Adrenal gland (tissue), 9 donors: ENCODE measurements at regions not wholly inside any gene's neighbourhood (a gene's known extent, or its start where the extent isn't known, plus 50 kb on each side); places are given as distances from the start of the nearest gene placed in this dataset.

Experiments used
- DNase-seq, 7 donors: peaks; one replicate each; pipeline ENCODE4 v3.0.0-alpha.2; 2019 to 2020
- H3K27ac ChIP-seq, 5 donors: fragments of 200-600 bp; sonication (generic) in 4 of 5; 1 replicate in 3 of 5; 2 replicates in 2 of 5; pipeline versions ENCODE4 v1.5.1 to v1.8.0; 2016 to 2020; ENCODE audit warnings: mild to moderate bottlenecking in 1 of 5
- H3K27me3 ChIP-seq: fragments of 200-600 bp; 2 replicates; pipeline ENCODE4 v1.8.0; 2021
- H3K36me3 ChIP-seq, 2 donors: fragments of 200-600 bp; replicated peaks in 1 of 2; 1 replicate in 1 of 2; 2 replicates in 1 of 2; pipeline versions ENCODE4 v1.5.1 to v1.8.0; 2018 to 2022
- H3K4me1 ChIP-seq, 2 donors: fragments of 200-600 bp; replicated peaks in 1 of 2; 1 replicate in 1 of 2; 2 replicates in 1 of 2; pipeline versions ENCODE4 v1.5.1 to v1.8.0; 2018 to 2021
- H3K4me3 ChIP-seq, 4 donors: fragments of 200-600 bp; sonication (generic) in 3 of 4; one replicate each; pipeline ENCODE4 v1.5.1; 2016 to 2018
- H3K9me3 ChIP-seq, 3 donors: fragments of 200-600 bp; sonication (generic) in 1 of 3; replicated peaks in 1 of 3; 1 replicate in 2 of 3; 2 replicates in 1 of 3; pipeline versions ENCODE4 v1.5.1 to v1.8.0; 2016 to 2021
- CTCF ChIP-seq, 6 experiments: fragments of 450-650 bp in 4 of 6; fragments of 200-600 bp in 2 of 6; sonication (generic) in 1 of 6; IDR thresholded peaks; 1 replicate in 5 of 6; 2 replicates in 1 of 6; pipeline versions ENCODE4 v1.5.1 to v1.8.0; 2016 to 2021; ENCODE audit warnings: antibody characterized with exemption in 6 of 6, mild to moderate bottlenecking in 2 of 6, moderate library complexity in 1 of 6
- POLR2A ChIP-seq, 2 donors: fragments of 450-650 bp; IDR thresholded peaks; one replicate each; pipeline ENCODE4 v1.6.1; 2017; ENCODE audit warnings: antibody characterized with exemption in 2 of 2, mild to moderate bottlenecking in 2 of 2, moderate library complexity in 1 of 2
- WGBS, 4 donors: extraction: QIAGEN DNeasy Blood & Tissue Kit in 2 of 4; methylation state at CpG; one replicate each; pipeline versions ENCODE4 v1.1.5 to v1.1.7; 2013 to 2017; 5-methylcytosine and 5-hydroxymethylcytosine counted together
- intact Hi-C, 2 donors: fragments of 100-400 bp; cut with DNase I; formaldehyde crosslinking; loops; one replicate each; pipeline versions ENCODE4 v1.14.1 to v1.15.0; 2022 to 2023
- donor health status: healthy with polysubstance abuse.
- donor health status: Bipolar disorder and iron deficiency.
- donor health status: DM: yes; HTN: yes; CAD: no.
- donor health status: DM: no; HTN: no; CAD: no.
- donor health status: DM: no; HTN: no; CAD: no.

- no peaks in the 10 kb centered on the region for H3K36me3 ChIP-seq
- no peak overlapping the region for H3K4me3 ChIP-seq
- no peaks in the 10 kb centered on the region for H3K4me1 ChIP-seq
- intact Hi-C loops, result no loop called here
- no peak for TF ChIP-seq POLR2A (IDR thresholded peaks at IDR 0.05)
- TF ChIP-seq CTCF (IDR thresholded peaks at IDR 0.05), result no peak
- H3K27ac ChIP-seq, result no peak overlapping the region
- DNase-seq, result no peak
- 27 to 45% (median 40%) methylated on average over 1 of the region's 1 CpG for WGBS, 4 donors
- H3K27me3 ChIP-seq, result no peaks in the 10 kb centered on the region
- no peaks in the 10 kb centered on the region for H3K9me3 ChIP-seq
Observed at GRCh38 chr12:88790231-88790630, 210.0 kb upstream of the KITLG start.

GRCh38 chr12:88784166-88784565, 203.9 kb upstream of the KITLG start:
- Histone ChIP-seq H3K4me1 (no peaks in the 10 kb centered on the region), H3K27ac (no peak overlapping the region), H3K4me3 (no peak overlapping the region), H3K27me3 (no peaks in the 10 kb centered on the region), H3K9me3 (no peaks in the 10 kb centered on the region), H3K36me3 (no peaks in the 10 kb centered on the region)
- 78 to 84% (median 81%) methylated on average over 1 of the region's 1 CpG for WGBS, 4 donors
- DNase-seq, result no peak
- TF ChIP-seq CTCF (IDR thresholded peaks at IDR 0.05) (no peak), POLR2A (IDR thresholded peaks at IDR 0.05) (no peak)
- intact Hi-C loops, result no loop called here

- Histone ChIP-seq H3K9me3 (no peaks in the 10 kb centered on the region), H3K4me3 (no peak overlapping the region), H3K27ac (no peak overlapping the region), H3K27me3 (no peaks in the 10 kb centered on the region), H3K4me1 (no peaks in the 10 kb centered on the region), H3K36me3 (no peaks in the 10 kb centered on the region)
- 82 to 91% (median 87%) methylated on average over 1 of the region's 1 CpG for WGBS, 4 donors
- TF ChIP-seq CTCF (IDR thresholded peaks at IDR 0.05), result no peak
- no peak for TF ChIP-seq POLR2A (IDR thresholded peaks at IDR 0.05)
- no peak for DNase-seq
- intact Hi-C loops, result no loop called here
Observed at GRCh38 chr12:88782351-88782750, 202.1 kb upstream of the KITLG start.

- TF ChIP-seq POLR2A (IDR thresholded peaks at IDR 0.05), result no peak
- TF ChIP-seq CTCF (IDR thresholded peaks at IDR 0.05), result no peak
- no peaks in the 10 kb centered on the region for H3K4me1 ChIP-seq
- H3K9me3 ChIP-seq, result no peaks in the 10 kb centered on the region
- intact Hi-C loops, result no loop called here
- no peak overlapping the region for H3K27ac ChIP-seq
- no peak for DNase-seq
- H3K36me3 ChIP-seq, result no peaks in the 10 kb centered on the region
- H3K27me3 ChIP-seq, result no peaks in the 10 kb centered on the region
- H3K4me3 ChIP-seq, result no peak overlapping the region
Observed at GRCh38 chr12:88781909-88782308, 201.6 kb upstream of the KITLG start.
